K562 (cell line): ENCODE measurements at regions not wholly inside any gene's neighbourhood (a gene's known extent, or its start where the extent isn't known, plus 50 kb on each side); places are given as distances from the start of the nearest gene placed in this dataset.

Source experiments
- ATAC-seq: fragments of 200-7000 bp; cut with Tn5 transposase; 3 replicates; pipeline ENCODE4 v1.9.1; 2020; ENCODE audit warnings: moderate library complexity
- BruUV-seq: library from RNA; stranded (reverse); fragments of 400-500 nt; replicated peaks from 2 replicates; lab custom pipeline; 2021; lab: Mats Ljungman, UMichigan
- CTCF ChIA-PET: fragments of 300-600 bp; formaldehyde crosslinking; extraction: SDS; loops from one replicate; lab custom pipeline; 2021; ENCODE audit warnings: low intra/inter-chr PET ratio; lab: Yijun Ruan, JAX
- POLR2A ChIA-PET: fragments of 300-600, 350-650 bp; sonication (Branson Sonifier 250); formaldehyde crosslinking; extraction: SDS; loops from one replicate; lab custom pipeline; 2021; ENCODE audit warnings: antibody characterized with exemption, inconsistent platforms; lab: Yijun Ruan, JAX
- DNase-seq, 4 experiments: peaks; one replicate each; pipeline versions ENCODE4 v3.0.0 to v3.0.0-alpha.2; 2011 to 2018; ENCODE audit warnings: low spot score in 3 of 4, mixed read lengths in 3 of 4; ENCODE audit errors: extremely low read depth in 1 of 4
- FAIRE-seq: peaks from 2 replicates; lab custom pipeline; 2011; peaks lifted over from hg19 to GRCh38; lab: Jason Lieb, UNC
- H2AFZ ChIP-seq: 2 replicates; pipeline ENCODE4 v1.6.0; 2011; ENCODE audit warnings: low read depth, low read length, control low read depth, inconsistent platforms
- H3K27ac ChIP-seq: fragments of 200-600 bp; 3 replicates; pipeline ENCODE4 v1.8.0; 2011; ENCODE audit warnings: low read depth, mild to moderate bottlenecking, control low read depth, inconsistent platforms, low read length, moderate library complexity, mixed read lengths; ENCODE audit errors: extremely low read depth
- H3K27me3 ChIP-seq, 2 experiments: fragments of 300-600 bp in 1 of 2; 2 replicates in 1 of 2; 3 replicates in 1 of 2; pipeline versions ENCODE4 v1.6.0 to v1.8.0; 2011; ENCODE audit warnings: inconsistent platforms in 2 of 2, low read length in 2 of 2, mild to moderate bottlenecking in 1 of 2, mixed read lengths in 1 of 2, moderate library complexity in 1 of 2; ENCODE audit not compliant: control insufficient read depth in 2 of 2, insufficient read depth in 2 of 2
- H3K36me3 ChIP-seq: fragments of 300-600 bp; 3 replicates; pipeline ENCODE4 v1.8.0; 2011; ENCODE audit warnings: mild to moderate bottlenecking, low read length, inconsistent platforms; ENCODE audit not compliant: control insufficient read depth, insufficient read depth
- H3K4me1 ChIP-seq, 2 experiments: fragments of 200-600 bp in 1 of 2; replicated peaks in 1 of 2; 2 replicates in 1 of 2; 3 replicates in 1 of 2; pipeline versions ENCODE4 v1.5.1 to v1.8.0; 2011; ENCODE audit warnings: inconsistent platforms in 2 of 2, low read length in 2 of 2, mild to moderate bottlenecking in 1 of 2, mixed read lengths in 1 of 2, moderate library complexity in 1 of 2; ENCODE audit not compliant: control insufficient read depth in 2 of 2, insufficient read depth in 2 of 2
- H3K4me2 ChIP-seq: 2 replicates; pipeline ENCODE4 v1.6.1; 2011; ENCODE audit warnings: low read length, control low read depth, inconsistent platforms, mixed read lengths; ENCODE audit not compliant: insufficient read depth
- H3K4me3 ChIP-seq: fragments of 200-600 bp; sonication (generic), shearing (Covaris generic); 2 replicates; pipeline ENCODE4 v1.5.1; 2016; ENCODE audit warnings: control low read depth, inconsistent platforms
- H3K79me2 ChIP-seq: fragments of 200-600 bp; 3 replicates; pipeline ENCODE4 v1.8.0; 2011; ENCODE audit warnings: low read length, inconsistent platforms; ENCODE audit not compliant: control insufficient read depth, insufficient read depth
- H3K9ac ChIP-seq, 2 experiments: 2 replicates each; pipeline versions ENCODE4 v1.6.0 to v1.6.1; 2011; ENCODE audit warnings: low read depth in 2 of 2, low read length in 2 of 2, control low read depth in 1 of 2, inconsistent platforms in 1 of 2, mild to moderate bottlenecking in 1 of 2, mixed read lengths in 1 of 2; ENCODE audit not compliant: insufficient read depth in 1 of 2
- H3K9me1 ChIP-seq: one replicate; pipeline ENCODE4 v1.6.0; 2011; ENCODE audit warnings: inconsistent platforms, mild to moderate bottlenecking, low read length, moderate library complexity; ENCODE audit not compliant: control insufficient read depth, insufficient read depth
- H3K9me3 ChIP-seq: replicated peaks from 2 replicates; pipeline ENCODE4 v1.5.1; 2011; ENCODE audit warnings: low read depth, low read length, inconsistent platforms; ENCODE audit not compliant: control insufficient read depth, insufficient read depth
- H4K20me1 ChIP-seq: replicated peaks from 2 replicates; pipeline ENCODE4 v1.6.1; 2011; ENCODE audit warnings: low read length, inconsistent platforms, mixed read lengths; ENCODE audit not compliant: control insufficient read depth, insufficient read depth
- EGR1 ChIP-seq: fragments of 450-650 bp; conservative IDR thresholded peaks from 2 replicates; pipeline ENCODE4 v1.6.1; 2017; ENCODE audit warnings: mild to moderate bottlenecking
- EP400 ChIP-seq: fragments of 450-650 bp; IDR thresholded peaks from 2 replicates; pipeline ENCODE4 v1.6.1; 2017; ENCODE audit warnings: antibody characterized with exemption, mild to moderate bottlenecking, moderate library complexity
- GABPB1 ChIP-seq: sonication (generic); formaldehyde crosslinking; IDR thresholded peaks from 2 replicates; pipeline ENCODE4 v1.8.0; 2022; ENCODE audit warnings: mild to moderate bottlenecking, missing genetic modification reagents
- RBM22 ChIP-seq: fragments of 200-400 bp; formaldehyde crosslinking; IDR thresholded peaks from 2 replicates; pipeline ENCODE4 v1.6.1; 2018; ENCODE audit warnings: low read length, low read depth; ENCODE audit not compliant: poor library complexity, severe bottlenecking
- RBM25 ChIP-seq: fragments of 200-400 bp; formaldehyde crosslinking; IDR thresholded peaks from 2 replicates; pipeline ENCODE4 v1.6.1; 2018; ENCODE audit warnings: low read length, low read depth, moderate library complexity; ENCODE audit not compliant: severe bottlenecking
- ZNF24 ChIP-seq: fragments of 450-650 bp; IDR thresholded peaks from 2 replicates; pipeline ENCODE4 v1.6.1; 2016
- ZNF274 ChIP-seq: IDR thresholded peaks from 2 replicates; pipeline ENCODE4 v1.6.1; 2011; ENCODE audit warnings: low read depth, mild to moderate bottlenecking, low read length, moderate library complexity, borderline replicate concordance
- WGBS: fragments of 100-300 bp; shearing (Covaris generic); methylation state at CpG from one replicate; pipeline ENCODE4 v1.1.6; 2016; ENCODE audit warnings: low coverage, mixed read lengths; ENCODE audit not compliant: insufficient coverage; ENCODE audit errors: missing lambda C conversion rate; 5-methylcytosine and 5-hydroxymethylcytosine counted together
- in situ Hi-C: fragments of 300-500 bp; cut with MboI; formaldehyde crosslinking; loops from 4 replicates; pipeline ENCODE4 v1.15.0; 2018; ENCODE audit warnings: inconsistent platforms, mixed read lengths
- intact Hi-C: fragments of 100-400 bp; cut with micrococcal nuclease; formaldehyde crosslinking; loops from 2 replicates; pipeline ENCODE4 v1.14.2; 2022
- TF ChIP-seq, protein P1 (sequence below), 2 experiments: fragments of 450-650 bp; formaldehyde crosslinking in 1 of 2; IDR thresholded peaks; 2 replicates each; pipeline versions ENCODE4 v1.4.0 to v1.6.1; 2014 to 2020; ENCODE audit warnings: mild to moderate bottlenecking in 2 of 2, borderline replicate concordance in 1 of 2, low read depth in 1 of 2
- TF ChIP-seq, protein P2 (sequence below): IDR thresholded peaks from 3 replicates; pipeline ENCODE4 v1.6.1; 2011; ENCODE audit warnings: borderline replicate concordance, mild to moderate bottlenecking; ENCODE audit not compliant: insufficient read length, insufficient read depth

DNA sequence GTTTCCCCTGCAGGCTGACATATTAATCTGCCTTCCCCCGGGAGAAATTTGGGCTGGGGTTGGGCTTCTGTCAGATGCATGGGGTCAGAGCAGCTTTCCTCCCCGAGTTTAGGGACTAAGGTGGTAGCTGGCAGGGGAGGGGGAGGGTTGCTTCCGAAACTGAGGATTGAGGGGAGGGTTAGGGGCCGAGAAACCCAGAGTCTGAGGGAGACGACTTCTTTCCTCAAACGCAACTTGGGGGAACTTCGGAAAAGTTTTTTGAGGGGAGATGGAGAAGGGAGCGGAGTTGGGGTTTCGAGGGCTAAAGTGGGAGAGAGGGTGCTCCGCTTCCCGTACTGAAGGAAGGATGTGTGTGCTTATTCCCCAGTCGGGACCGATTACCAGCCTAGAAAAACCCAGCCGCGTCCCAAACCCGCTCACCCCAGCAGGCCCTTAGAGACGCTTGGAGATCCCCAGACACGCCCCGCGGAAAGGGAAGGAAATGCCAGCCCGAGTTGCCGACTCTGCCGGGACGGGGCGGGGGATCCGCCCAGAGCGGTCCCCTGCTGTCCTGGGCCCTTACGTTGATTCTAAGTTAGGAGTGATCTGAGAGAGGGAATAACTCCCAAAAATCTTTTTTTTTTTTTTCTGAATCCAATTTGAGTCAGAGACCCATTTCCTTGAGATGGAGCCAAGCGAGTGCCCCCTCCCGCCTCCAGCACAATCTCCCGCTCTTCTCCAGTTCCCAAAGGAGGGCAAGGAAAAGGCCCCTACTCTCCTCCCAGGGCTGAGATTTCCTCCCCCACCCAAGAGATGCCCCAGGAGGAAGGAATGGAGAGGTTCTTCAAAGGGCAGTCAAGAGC, 61.9 kb downstream of the SMUG1 start:
- in situ Hi-C loops (no loop called here), intact Hi-C loops (no loop called here)
- no TSS peak for BruUV-seq
- Histone ChIP-seq H4K20me1 (no peaks in the 10 kb centered on the region), H3K4me3 (no peak overlapping the region), H2AFZ (no peak overlapping the region), H3K4me1 (peaks cover 0 to 17% of the 10 kb centered on the region in 2 experiments; a peak in 2 of 5 replicates), H3K9me3 (no peaks in the 10 kb centered on the region), H3K27ac (no peak overlapping the region), H3K79me2 (no peaks in the 10 kb centered on the region), H3K9me1 (no peaks in the 10 kb centered on the region), H3K9ac (no peak overlapping the region), H3K4me2 (no peak overlapping the region), H3K27me3 (peaks cover 18 to 48% of the 10 kb centered on the region in 2 experiments; a peak in 4 of 5 replicates), H3K36me3 (no peaks in the 10 kb centered on the region)
- 27% methylated on average over 28 of the region's 31 CpGs for WGBS
- ATAC-seq (peak; percentile 34; the same call in 1 of the 3 replicates), FAIRE-seq (no peak), DNase-seq (peak in 1 of 4 experiments; percentile 11)
- TF ChIP-seq EGR1 = no peak
- TF ChIP-seq, protein P1, sequence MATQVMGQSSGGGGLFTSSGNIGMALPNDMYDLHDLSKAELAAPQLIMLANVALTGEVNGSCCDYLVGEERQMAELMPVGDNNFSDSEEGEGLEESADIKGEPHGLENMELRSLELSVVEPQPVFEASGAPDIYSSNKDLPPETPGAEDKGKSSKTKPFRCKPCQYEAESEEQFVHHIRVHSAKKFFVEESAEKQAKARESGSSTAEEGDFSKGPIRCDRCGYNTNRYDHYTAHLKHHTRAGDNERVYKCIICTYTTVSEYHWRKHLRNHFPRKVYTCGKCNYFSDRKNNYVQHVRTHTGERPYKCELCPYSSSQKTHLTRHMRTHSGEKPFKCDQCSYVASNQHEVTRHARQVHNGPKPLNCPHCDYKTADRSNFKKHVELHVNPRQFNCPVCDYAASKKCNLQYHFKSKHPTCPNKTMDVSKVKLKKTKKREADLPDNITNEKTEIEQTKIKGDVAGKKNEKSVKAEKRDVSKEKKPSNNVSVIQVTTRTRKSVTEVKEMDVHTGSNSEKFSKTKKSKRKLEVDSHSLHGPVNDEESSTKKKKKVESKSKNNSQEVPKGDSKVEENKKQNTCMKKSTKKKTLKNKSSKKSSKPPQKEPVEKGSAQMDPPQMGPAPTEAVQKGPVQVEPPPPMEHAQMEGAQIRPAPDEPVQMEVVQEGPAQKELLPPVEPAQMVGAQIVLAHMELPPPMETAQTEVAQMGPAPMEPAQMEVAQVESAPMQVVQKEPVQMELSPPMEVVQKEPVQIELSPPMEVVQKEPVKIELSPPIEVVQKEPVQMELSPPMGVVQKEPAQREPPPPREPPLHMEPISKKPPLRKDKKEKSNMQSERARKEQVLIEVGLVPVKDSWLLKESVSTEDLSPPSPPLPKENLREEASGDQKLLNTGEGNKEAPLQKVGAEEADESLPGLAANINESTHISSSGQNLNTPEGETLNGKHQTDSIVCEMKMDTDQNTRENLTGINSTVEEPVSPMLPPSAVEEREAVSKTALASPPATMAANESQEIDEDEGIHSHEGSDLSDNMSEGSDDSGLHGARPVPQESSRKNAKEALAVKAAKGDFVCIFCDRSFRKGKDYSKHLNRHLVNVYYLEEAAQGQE (IDR thresholded peaks at IDR 0.05; ENCODE audit: borderline replicate concordance) = no peak
- TF ChIP-seq, protein P1 (CRISPR knock-in tag; IDR thresholded peaks at IDR 0.05; ENCODE audit: low read depth) = no peak
- no peak for TF ChIP-seq ZNF274
- TF ChIP-seq ZNF24 = no peak
- TF ChIP-seq, protein P2, sequence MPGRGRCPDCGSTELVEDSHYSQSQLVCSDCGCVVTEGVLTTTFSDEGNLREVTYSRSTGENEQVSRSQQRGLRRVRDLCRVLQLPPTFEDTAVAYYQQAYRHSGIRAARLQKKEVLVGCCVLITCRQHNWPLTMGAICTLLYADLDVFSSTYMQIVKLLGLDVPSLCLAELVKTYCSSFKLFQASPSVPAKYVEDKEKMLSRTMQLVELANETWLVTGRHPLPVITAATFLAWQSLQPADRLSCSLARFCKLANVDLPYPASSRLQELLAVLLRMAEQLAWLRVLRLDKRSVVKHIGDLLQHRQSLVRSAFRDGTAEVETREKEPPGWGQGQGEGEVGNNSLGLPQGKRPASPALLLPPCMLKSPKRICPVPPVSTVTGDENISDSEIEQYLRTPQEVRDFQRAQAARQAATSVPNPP = no peak
- TF ChIP-seq RBM22 = no peak
- TF ChIP-seq GABPB1 = no peak
- TF ChIP-seq RBM25 = no peak
- no peak for TF ChIP-seq EP400
- ChIA-PET POLR2A (interaction anchor here (0.7 kb wide), 1 partner anchor 12 kb away, joined by 3 read pairs; no protein-coding TSS in a partner anchor), CTCF (no interaction called here)
